BJ (cell line): ENCODE measurements at regions not wholly inside any gene's neighbourhood (a gene's known extent, or its start where the extent isn't known, plus 50 kb on each side); places are given as distances from the start of the nearest gene placed in this dataset.
"Not testable (repeated sequence)": the region's sequence is repeated elsewhere in the genome, so short reads cannot be mapped to it uniquely, and the experiment has no call there.

ENCODE experiments used
- CTCF ChIA-PET: fragments of 350-600 bp; formaldehyde crosslinking; extraction: SDS; loops from one replicate; lab custom pipeline; 2021; ENCODE audit warnings: antibody characterized with exemption, inconsistent platforms; lab: Yijun Ruan, JAX
- POLR2A ChIA-PET: fragments of 300-600 bp; sonication (Branson Sonifier 250); formaldehyde crosslinking; extraction: SDS; loops from one replicate; lab custom pipeline; 2021; ENCODE audit warnings: antibody characterized with exemption; lab: Charles Lee
- DNase-seq: peaks from one replicate; pipeline ENCODE4 v3.0.0-alpha.2; 2011; ENCODE audit warnings: low read depth
- H3K27me3 ChIP-seq: 2 replicates; pipeline ENCODE4 v1.6.0; 2011; ENCODE audit warnings: low read length; ENCODE audit not compliant: control insufficient read depth, insufficient read depth
- H3K36me3 ChIP-seq: 2 replicates; pipeline ENCODE4 v1.5.1; 2011; ENCODE audit warnings: low read length; ENCODE audit not compliant: control insufficient read depth, insufficient read depth
- H3K4me3 ChIP-seq: 2 replicates; pipeline ENCODE4 v1.5.1; 2011; ENCODE audit warnings: low read depth, mild to moderate bottlenecking, control low read depth, low read length
- CTCF ChIP-seq: IDR thresholded peaks from 2 replicates; pipeline ENCODE4 v1.5.1; 2011; ENCODE audit warnings: low read depth, mild to moderate bottlenecking, control low read depth, inconsistent platforms, low read length, moderate library complexity; ENCODE audit not compliant: insufficient read depth

DNA sequence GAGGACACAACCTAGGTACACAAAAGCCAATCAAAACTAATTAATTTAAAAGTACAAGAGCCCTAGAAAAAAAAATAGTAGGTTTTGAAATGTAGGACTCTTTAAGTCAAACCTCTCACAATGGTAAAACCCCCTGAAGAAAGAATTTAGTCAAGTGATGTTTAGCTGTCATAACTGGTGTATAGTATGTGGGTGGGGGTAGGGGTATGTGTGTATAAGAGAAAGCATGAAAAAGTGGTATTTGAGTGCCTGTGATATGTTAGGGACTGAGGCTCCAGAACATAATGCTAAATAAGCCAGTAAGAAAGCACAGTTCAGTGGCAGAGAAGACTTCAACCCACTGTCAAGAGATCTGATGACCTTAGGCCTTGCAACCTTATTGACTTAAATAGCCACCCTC lies 507.9 kb downstream of the TTLL7 start:
- H3K36me3 ChIP-seq = no peaks in the 10 kb centered on the region
- no peak for TF ChIP-seq CTCF
- ChIA-PET CTCF (no interaction called here), POLR2A (no interaction called here)
- H3K27me3 ChIP-seq = no peaks in the 10 kb centered on the region
- DNase-seq = no peak
- H3K4me3 ChIP-seq = no peak overlapping the region

GRCh38 chr1:83488105-83488504 lies 510.8 kb downstream of the TTLL7 start:
- H3K4me3 ChIP-seq, CTCF ChIA-PET, POLR2A ChIA-PET, H3K27me3 ChIP-seq, H3K36me3 ChIP-seq, DNase-seq: not testable (repeated sequence)

- CTCF ChIA-PET, H3K36me3 ChIP-seq, H3K4me3 ChIP-seq, DNase-seq, H3K27me3 ChIP-seq, POLR2A ChIA-PET: not testable (repeated sequence)
Measured at GRCh38 chr1:83487460-83487859, 511.5 kb downstream of the TTLL7 start.

DNA sequence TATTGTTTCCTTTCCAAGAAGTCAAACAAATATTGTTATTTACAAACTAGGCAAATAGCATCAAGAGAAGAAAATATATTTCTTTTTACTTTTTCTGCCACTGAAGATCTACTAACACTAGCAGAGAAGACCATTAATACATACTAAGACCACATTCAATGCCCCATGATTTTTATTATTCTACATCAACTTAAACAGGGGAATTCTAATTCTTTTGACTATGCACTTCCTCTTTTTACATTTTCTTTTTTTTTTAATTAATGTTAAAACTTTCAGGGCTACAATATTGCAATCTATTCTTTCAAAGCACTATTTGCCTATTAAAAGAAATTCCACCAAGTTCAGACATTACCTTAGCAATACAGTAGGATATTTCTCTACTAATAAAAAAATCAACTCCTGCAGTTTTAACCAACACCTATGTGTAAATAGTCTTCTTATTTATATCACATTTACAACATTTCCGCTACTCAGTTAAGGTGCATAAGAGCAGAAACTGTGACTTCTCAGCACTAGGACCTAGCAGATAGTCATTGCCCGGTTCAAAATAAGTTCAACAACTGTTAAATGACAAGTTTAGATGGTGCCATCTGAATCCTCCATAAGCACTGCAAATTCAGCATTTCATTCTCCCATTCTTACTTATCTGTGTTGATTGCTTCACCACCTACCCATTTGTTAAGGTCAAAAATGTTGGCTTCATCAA lies 513.5 kb downstream of the TTLL7 start:
- DNase-seq, H3K36me3 ChIP-seq, POLR2A ChIA-PET, CTCF ChIA-PET, H3K27me3 ChIP-seq, H3K4me3 ChIP-seq: not testable (repeated sequence)

GRCh38 chr1:83481284-83481683 lies 517.6 kb downstream of the TTLL7 start:
- H3K27me3 ChIP-seq, DNase-seq, POLR2A ChIA-PET, CTCF ChIA-PET, H3K4me3 ChIP-seq, H3K36me3 ChIP-seq: not testable (repeated sequence)

DNA sequence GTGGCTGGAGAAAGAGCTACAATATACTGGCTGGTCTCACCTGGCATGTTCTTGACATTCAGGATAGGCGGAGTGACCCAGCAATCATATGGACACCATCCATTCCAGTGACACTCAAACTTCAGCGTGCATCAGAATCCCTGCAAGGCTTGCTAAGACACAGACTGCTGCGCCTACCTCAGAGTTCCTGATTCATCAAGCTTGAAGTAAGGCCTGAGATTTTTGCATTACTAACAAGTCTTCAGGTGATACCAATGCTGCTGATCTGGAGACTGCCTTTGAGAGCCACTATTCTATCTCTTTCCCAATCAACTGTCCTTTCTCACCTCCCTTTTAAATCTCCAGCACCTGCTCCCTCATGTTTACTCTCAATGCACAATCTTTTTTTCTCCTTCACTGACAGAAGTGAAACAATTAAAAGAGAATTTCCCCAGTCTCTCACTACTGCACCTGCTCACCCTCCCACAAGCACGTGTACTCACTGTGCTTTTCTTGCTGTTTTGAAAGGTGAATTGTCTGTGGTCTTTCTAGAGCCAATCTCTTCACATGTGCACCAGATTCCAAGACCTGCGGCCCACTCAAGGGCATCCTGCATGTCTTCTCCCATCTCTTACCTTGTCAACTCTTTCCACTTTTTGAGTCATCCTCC lies 519.2 kb downstream of the TTLL7 start:
- H3K4me3 ChIP-seq, DNase-seq, H3K36me3 ChIP-seq, POLR2A ChIA-PET, CTCF ChIA-PET, H3K27me3 ChIP-seq: not testable (repeated sequence)

- H3K36me3 ChIP-seq, CTCF ChIA-PET, DNase-seq, POLR2A ChIA-PET, H3K27me3 ChIP-seq, H3K4me3 ChIP-seq: not testable (repeated sequence)
Measured at GRCh38 chr1:83478127-83478526, 520.8 kb downstream of the TTLL7 start.

- POLR2A ChIA-PET = not testable (repeated sequence)
Measured at GRCh38 chr1:83476518-83476917, 522.4 kb downstream of the TTLL7 start.

DNA sequence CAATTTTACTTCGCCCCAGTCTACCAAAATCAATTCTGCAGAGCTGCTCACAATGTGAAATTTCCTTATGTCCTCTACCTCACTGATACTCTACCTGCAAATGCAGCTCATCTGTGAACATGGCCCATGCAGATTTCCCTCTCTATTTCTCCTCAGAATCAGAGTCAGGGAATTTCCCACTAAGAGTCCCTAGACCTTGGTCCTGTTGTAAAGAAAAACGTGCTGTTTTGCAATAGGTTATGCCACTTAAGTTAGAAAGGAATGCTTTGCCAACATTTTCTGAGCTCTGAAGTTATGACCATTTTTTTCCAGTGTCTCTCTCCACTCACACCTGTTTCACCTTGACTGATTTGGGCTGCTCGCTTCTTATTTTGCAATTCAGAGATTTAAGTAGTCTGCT lies 524.0 kb downstream of the TTLL7 start:
- H3K4me3 ChIP-seq, DNase-seq, CTCF ChIA-PET, POLR2A ChIA-PET, H3K27me3 ChIP-seq, H3K36me3 ChIP-seq: not testable (repeated sequence)

More at GRCh38 chr1:83476518-83476917, 522.4 kb downstream of the TTLL7 start:
- CTCF ChIA-PET, H3K4me3 ChIP-seq, H3K27me3 ChIP-seq, H3K36me3 ChIP-seq, DNase-seq: not testable (repeated sequence)

GRCh38 chr1:83473986-83474385 lies 524.9 kb downstream of the TTLL7 start:
- H3K36me3 ChIP-seq, DNase-seq, CTCF ChIA-PET, H3K27me3 ChIP-seq, POLR2A ChIA-PET, H3K4me3 ChIP-seq: not testable (repeated sequence)

- H3K36me3 ChIP-seq, CTCF ChIA-PET, H3K4me3 ChIP-seq, POLR2A ChIA-PET, DNase-seq, H3K27me3 ChIP-seq: not testable (repeated sequence)
Measured at GRCh38 chr1:83472066-83472465, 526.9 kb downstream of the TTLL7 start.

- DNase-seq, H3K27me3 ChIP-seq, H3K4me3 ChIP-seq, CTCF ChIA-PET, POLR2A ChIA-PET, H3K36me3 ChIP-seq: not testable (repeated sequence)
Measured at GRCh38 chr1:83471272-83471671, 527.7 kb downstream of the TTLL7 start.
